GM19372 (cell line): ENCODE measurements at regions not wholly inside any gene's neighbourhood (a gene's known extent, or its start where the extent isn't known, plus 50 kb on each side); places are given as distances from the start of the nearest gene placed in this dataset.

Experiments
- ATAC-seq: cut with Tn5 transposase; IDR thresholded peaks from one replicate; pipeline ENCODE4 v1.9.1; 2021; ENCODE audit warnings: mild to moderate bottlenecking, low read depth, moderate library complexity; ENCODE audit not compliant: unreplicated experiment

DNA sequence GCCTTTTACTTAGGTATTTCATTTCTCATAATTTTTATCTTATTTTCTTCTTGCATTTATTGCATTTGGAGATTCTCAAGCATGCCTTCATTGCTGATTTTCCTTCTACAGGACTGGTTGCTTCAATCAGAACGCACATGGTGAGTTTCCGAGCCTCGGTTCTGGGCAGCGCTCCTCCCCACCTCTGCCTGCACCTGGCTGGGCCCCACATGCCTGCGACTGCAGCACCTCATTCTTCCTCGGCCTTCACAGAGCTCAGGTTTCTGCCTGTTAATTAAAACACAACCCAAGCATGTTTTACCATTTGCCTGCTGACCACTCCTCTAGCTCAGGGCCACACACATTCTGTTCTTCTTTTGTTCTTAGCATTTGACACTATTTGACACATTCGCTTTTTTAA is 398.8 kb downstream of the GALR1 start:
- no peak for ATAC-seq

DNA sequence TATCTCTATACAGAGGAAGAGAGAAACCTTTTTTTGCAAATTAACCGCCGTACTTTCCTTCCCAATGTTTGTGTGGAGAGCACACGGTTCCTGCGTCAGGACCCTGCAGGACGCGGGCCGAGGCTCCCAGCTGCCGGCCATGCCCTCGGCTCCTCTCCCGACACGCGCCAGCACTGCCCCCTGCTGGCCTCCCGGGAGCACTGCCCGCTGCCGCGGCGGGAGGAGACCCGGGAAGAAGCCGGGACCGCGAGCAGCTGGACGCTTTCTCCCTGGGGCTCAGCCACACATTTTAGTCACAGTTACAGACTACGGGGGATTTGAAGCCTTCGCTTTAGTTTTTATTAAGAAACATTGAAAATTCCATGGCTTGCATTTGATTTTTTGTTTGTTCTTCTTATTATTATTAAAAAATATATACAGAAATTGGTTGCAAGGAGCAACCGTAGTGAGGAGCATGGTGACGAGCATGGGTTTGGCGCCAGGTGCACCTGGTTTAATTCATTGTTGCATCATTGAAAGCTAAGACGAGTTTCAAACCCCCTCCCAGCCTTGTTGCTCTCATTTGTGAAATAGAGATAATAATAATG is 401.2 kb downstream of the GALR1 start:
- ATAC-seq, result peak; percentile 87

DNA sequence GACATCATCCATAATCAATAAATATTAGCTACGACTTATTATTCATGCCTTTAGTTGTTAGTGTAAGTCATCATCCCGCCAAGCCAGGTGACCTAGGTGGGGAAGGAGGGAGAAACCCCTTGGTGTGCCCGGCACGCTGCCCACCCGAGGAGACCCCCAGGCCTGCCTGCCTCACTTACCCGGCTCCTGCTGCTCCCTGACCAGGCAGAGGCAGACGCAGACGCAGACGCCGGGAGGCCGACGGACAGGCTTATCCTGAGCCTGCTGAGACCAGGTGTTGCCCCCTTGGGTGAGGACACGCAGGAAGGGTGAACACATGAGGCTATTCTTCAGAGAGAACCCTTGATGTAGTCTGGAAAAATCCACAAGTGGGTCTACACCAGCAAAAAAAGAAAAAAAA is 401.8 kb downstream of the GALR1 start:
- no peak for ATAC-seq

DNA sequence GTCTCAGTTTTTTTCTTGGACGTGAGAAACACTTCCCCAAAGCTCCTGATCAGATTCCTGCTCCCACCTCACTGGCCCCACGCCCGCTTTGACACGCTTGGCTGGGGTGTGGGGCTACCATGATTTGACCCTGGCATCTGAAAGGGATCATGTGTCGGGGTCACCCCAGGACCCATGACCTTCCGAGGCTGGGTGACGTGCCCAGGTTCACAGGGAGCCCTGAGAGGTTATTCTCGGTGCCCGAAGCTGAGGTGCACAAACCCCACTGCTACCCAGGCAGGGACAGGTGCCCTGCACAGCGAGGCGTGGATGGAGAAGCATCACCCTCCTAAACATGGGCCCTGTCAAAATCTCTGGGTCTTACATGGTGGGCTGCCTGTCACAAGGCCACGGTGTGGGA is 404.1 kb downstream of the GALR1 start:
- ATAC-seq, result no peak

DNA sequence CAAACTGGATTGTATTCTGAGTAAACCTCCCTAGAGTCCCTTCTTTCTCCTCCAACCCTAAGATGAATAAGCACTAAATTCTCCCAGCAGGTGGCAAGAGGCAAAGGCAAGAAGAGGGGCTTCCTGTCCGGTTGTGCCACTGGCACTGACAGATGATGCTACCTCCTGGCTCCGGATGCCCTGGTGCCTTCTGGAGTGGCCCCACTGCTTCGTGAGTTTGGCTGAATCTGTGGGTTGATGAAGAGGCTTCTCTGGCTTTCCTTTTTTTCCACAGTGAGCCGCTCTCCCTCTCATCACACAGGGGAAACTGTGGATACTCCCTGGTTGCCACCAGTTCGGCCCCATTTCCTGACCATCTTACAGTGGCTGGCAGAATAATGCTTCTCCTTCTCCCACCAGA is 404.7 kb downstream of the GALR1 start:
- no peak for ATAC-seq

DNA sequence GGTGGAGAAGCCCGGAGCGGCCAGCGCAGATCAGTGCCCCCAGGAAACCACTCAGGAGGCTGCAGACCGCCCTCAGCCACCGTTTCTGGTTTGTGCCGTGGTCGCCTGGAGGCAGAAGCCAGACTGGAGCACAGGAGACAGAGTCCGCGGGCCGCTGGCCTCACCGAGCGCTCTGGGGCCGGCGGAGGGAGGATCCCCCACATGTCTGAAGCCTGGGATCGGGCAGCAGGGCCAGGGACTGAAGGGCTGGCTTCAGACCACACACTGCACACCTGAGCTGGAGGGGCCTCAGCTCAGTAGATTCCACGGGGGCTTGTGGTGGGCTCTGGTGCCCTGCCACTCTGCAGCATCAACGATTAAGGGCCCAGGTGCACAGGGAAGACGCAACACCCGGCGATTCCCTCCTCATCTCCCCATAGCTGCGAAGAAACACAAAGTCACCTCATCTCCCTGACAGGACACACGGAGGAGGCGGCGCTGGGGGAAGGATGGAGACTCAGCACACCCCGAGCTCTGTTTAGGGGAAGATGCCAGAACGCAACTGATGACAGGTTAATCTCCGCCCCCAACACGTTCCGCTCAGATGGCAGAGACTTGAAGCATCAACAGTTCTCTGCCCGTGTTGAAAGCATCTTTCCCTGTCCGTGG is 408.1 kb downstream of the GALR1 start:
- no peak for ATAC-seq

DNA sequence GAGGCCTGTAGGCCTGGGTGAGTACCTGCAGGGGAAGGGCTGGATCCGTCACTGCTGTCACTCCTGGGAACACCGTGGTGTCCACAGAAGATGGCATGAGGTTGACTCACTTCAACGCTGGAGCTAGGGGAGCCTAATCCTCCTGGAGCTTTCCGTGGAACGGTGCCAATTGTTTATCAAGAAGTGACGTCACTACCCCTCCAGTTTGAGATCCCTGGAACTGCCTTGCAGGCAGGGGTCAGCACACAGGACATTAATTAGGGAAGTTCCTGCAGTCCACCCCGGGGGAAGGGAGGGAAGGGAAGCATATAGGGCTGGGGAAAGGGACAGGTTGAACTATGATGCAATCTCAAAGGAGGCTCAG is 408.6 kb downstream of the GALR1 start:
- ATAC-seq, result no peak

DNA sequence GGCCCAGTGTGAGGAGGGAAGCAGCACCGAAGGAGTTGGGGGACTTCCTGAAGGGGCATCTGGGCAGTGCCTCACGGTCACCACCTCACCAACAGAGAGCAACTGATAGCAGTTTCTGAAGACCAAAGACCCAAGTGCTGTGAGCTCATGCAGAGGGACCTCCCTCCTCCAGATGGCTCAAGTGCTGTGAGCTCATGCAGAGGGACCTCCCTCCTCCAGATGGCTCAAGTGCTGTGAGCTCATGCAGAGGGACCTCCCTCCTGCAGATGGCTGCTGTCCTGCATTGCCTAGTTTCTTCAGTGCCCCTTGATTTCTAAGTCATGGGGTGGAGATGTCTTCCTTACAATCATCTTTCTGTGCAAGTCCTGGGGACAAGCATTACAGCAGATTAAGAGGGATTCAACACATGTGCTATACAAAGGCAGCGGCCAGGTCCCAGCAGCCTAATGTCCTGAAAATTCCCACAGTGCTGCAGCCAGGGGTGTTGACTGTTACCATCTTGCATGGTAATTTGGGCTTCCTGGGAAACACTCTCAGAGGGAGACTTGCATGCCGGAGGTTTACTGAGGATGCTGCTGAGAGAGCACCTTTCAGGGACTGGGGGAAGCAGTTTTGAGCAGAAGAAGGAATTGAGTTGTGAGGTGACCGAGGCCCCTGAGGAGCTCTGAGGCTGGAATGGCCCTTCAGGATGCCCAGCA is 409.3 kb downstream of the GALR1 start:
- ATAC-seq, result no peak

DNA sequence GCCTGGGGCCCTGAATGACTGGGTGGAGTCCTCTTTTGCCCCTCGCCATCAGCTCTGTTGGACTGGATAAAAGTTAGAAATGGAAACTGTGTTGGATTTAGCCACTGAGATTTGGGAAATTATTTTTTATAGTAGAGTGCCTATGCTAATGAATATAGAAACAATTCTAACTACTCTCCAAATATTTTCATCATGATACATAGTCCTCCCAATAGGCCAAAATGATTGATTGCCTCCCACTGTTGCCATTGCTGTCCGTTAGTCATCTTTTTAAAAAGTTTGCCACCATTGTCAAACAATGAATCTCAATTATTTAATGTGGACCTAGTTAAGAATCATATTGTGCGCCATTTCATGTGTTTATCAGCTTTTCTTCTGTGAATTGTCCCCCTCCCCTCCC is 417.0 kb downstream of the GALR1 start:
- ATAC-seq, result no peak

DNA sequence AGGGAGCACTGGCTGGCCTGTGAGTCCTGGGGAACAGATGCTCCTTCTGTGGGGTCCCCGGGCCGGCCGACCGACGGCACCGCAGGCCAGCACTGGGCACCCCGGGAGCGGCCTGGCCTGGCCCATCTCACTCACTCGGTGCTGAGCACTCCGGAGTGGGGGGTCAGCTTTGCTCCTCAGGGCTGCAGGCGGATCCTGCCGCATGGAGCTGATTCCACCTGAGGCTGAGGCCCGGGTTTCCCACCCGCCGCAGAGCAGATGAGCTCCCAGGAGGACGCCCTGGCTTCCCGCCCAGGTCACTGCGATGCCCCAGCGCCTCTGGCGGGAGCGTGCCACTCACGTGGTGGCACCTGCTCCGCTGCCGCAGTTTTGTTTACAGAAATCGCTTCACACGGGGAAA is 418.6 kb downstream of the GALR1 start:
- no peak for ATAC-seq

DNA sequence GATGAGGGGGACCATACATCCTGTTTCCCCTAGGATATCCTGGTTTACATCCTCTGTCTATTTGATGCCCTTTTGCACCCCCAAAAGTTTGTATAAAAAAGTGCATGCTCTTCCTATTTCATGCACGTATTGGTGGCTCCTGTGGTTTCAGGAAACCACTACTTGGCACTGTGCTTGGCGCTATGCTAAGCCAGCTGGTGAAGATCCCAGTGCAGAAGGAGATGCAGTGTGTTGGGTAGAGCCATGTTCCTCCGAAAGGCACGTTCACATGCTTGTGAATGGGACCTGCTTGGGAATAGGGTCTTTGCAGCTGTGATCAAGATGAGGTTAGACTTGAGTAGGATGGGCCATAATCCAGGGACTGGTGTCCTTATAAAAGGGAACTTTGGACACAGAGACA is 419.7 kb downstream of the GALR1 start:
- ATAC-seq, result no peak

DNA sequence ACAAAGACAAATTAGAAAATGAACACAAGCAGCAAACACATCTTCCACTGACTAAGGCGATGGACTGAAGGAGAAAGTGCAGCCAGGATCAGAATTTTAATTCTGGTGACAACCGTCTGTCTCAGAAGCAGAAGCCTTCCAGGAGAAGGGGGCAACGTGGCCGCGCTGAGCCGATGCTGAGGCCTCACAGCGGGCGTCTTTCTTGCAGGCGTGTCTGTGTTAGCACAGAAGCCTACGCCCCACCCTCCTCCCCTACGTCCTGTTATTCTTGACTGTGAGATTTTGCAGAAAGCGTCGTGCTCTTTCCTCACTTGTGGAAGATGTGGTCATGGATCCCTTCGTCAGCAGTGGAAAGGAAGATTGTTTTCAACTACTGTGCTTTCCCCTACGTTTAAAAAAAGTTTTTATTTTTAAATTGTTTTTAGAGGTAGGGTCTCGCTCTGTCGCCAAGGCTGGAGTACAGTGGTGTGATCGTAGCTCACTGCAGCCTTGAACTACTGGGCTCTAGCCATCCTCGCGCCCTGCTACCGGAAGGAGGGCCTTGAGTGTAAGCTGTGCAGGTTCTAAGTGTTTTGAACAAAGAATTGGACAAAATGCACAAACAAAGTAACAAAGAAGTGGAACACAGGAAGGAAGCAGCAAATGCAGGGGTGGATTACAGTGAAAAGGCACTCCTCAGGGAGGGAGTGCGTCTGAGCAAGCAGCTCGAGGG is 422.0 kb downstream of the GALR1 start:
- ATAC-seq, result no peak

DNA sequence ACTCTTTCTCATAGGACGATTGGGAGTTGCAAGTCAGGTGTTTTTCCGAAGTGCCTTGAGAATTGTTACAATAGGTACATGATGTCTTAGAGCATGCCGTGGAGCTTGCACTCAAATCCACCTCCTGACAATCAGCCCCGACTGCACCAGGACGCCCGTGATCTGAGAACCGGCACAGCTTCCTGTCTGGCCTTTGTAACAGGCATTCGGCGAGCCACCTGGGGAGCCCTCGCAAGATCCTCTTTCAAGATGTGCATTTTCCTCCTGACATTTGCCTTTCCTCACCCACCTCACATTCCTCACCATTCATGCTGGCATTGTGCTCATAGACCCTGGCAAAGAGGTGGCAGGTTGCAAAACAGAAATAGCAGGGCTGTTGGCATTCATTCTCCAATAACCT is 427.3 kb downstream of the GALR1 start:
- no peak for ATAC-seq

DNA sequence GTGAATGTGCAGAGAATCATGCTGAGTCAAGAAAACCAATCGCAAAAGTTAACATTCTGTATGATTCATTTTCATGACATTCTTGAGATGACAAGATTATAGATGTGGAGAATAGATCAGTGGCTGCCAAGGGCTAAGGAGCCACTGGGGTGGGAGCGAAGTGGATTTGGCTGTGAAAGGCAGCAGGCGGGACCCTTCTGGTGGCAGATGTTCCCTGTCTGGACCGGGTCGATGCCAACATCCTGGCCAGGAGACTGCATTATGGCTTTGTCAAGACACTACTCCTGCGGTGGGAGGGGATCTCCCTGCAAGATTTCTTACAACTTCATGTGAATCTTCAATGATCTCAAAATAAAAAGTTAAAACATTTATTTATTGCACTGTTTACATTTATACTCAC is 427.9 kb downstream of the GALR1 start:
- ATAC-seq, result no peak

DNA sequence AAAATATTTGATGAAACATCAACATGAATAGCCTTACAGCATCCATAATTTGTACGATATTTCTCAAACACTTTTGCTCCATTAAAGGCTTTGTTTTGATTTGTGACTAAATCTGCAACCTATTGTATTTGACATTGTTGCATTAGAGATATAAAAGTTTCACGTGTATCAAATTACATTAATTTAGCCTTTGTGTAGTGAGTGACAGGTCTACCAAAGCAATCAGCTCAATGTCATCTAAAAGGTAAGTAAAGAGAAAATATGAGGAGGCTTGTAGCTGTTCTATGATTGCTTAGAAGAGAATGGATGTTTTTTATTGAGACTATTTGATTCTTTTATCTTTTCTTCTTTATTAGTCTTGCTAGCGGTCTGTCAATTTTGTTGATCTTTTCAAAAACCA is 430.2 kb downstream of the GALR1 start:
- no peak for ATAC-seq

DNA sequence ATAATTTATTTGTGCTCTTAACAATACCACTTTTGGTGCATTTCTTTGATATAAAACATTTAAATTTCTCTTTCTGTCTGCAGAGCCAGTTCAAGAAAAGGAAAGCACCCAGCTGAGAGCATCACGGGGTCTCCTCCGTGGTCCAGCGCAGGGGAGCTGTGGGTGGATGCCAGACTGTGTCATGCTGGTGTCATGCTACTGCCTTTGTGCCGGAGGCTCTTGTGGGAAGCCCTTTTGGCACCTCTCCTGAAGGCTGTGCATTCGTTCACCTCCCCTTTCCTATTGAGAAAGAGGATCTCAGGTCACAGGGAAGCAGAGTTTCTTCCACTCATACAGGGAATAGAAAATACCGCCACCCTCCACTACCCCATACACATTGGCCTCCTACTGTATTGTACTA is 450.4 kb downstream of the GALR1 start:
- ATAC-seq, result no peak

DNA sequence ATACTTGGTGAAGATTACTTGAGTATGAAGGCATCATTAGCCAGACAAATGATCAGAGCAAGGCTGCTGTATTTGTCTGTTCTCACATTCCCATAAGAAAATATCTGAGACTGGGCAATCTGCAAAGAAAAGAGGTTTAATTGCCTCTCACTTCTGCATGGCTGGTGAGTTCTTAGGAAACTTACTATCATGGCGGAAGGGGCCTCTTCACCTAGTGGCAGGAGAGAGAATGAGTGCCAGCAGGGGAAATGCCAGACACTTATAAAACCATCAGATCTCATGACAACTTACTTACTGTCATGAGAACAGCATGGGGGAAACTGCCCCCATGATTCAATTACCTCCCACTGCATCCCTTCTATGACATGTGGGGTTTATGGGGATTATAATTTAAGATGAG is 452.3 kb downstream of the GALR1 start:
- ATAC-seq, result no peak

DNA sequence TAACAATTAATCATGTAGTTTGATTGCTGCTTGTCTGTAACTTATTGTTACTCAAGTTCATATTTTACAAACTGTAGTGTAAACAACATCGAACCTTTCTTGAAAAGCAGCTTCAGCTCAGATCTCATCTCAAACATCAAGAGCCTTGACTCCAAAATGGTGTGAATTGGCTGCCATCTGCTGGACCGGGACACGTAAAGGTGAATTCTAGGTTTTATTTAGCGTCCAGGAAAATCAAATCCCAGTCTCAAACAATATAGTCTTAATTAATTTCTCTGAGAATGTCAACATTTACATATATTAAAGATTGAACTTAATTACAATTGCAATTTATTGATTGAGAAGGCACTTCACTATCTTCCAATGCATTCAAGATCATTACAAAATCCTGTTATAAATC is 453.0 kb downstream of the GALR1 start:
- ATAC-seq, result no peak

DNA sequence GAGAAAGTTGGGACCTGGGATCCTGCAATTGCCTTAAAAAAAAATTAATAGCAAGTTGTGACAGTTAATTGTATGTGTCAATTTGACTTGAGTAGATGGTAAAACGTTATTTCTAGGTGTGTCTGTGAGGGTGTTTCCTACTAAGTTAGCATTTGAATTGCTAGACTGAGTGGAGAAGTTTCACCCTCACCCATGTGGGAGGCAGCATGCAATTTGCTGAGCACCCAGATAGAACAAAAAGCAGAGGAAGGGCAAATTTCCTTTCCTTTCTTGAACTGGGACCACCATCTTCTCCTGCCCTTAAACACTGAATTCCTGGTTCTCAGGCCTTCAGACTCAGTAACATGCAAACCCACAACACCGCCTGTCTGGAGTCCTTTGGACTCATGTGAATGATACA is 455.7 kb downstream of the GALR1 start:
- ATAC-seq, result no peak

DNA sequence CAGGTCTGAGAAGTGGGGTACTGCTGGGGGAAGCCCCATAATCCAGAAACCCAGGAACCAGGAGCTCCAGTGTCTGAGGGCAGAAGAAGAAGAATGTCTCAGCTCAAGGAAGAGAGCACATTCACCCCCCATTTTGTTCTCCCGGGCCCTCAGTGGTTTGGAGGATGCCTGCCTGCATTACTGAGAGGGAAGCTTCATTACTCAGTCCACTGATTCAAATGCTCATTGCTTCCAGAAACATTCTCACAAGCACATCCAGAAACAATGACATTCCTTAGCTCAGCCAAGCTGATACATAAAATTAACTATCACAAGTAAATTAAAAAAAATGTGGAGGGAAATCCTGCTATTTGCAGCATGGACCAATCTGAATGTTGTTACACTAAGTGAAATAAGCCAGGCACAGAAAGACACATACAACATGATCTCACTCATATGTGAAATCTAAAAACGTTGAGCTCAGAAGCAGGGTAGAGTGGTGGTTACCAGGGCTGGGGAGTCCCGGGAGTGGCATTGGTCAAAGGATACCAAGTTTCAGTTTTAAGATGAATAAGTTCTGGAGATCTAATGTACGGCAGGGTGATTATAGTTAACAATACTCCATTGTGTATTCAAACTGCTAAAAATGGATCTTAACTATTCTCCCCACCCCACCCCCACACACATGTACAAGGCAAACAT is 459.3 kb downstream of the GALR1 start:
- ATAC-seq, result no peak

DNA sequence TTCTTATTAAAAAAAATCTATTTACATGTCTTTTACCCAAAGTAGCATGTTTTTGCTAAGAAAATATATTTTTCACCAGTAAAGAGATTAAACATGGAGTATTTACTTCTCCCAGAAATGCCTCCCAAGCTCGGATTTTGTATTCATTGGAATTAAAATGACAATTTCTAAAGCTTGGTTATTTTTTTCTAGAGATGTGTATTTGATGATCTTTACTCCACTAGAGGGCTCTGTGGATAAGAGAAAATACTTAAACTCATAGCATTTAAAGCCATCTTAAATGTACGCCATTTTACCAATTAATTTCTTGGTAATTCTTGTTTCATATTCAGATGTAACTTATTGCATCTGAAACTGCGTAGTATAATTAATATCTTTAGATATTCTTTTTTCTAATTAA is 461.4 kb downstream of the GALR1 start:
- no peak for ATAC-seq
